ENCODE measurements at regions not wholly inside any gene's neighbourhood (a gene's known extent, or its start where the extent isn't known, plus 50 kb on each side); places are given as distances from the start of the nearest gene placed in this dataset.

DNA sequence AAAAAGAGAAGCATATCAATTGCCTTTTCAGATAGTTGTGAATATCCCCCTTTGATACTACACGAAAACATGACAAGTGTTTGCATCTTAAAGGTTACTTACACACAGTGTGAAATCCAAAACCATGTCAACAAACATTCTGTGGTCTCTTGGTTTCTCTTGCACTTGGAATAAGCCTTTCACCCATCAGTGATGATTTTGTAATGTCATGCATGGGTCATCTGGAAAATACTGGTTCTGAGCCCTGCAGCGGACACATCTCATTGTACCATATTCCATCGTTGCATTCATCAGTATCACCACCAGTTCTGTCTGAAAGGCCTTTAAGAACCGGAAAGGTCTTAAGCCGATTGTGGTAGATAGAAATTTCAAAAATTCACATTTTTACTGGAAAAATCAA lies 65.4 kb upstream of the SOX1 start:
- Histone ChIP-seq H4K5ac (ENCODE audit: insufficient read length, low read depth, low read length) (no peak overlapping the region), H2BK20ac (ENCODE audit: low read length) (no peak overlapping the region), H4K20me1 (replicated peaks in 1 of 2; ENCODE audit: control insufficient read depth in 1 of 2, insufficient read depth in 2 of 2, low read length in 2 of 2) (peaks cover 0 to 1% of the 10 kb centered on the region in 2 experiments), H3K4me3 (ENCODE audit: extremely low read depth in 1 of 4, insufficient read depth in 2 of 4, low read depth in 3 of 4, low read length in 4 of 4) (no peak overlapping the region), H3K9ac (replicated peaks in 1 of 4; ENCODE audit: extremely low read depth in 1 of 4, low read depth in 3 of 4, low read length in 3 of 4) (no peak overlapping the region), H3K4me2 (ENCODE audit: insufficient read depth in 1 of 2, low read depth in 2 of 2, low read length in 2 of 2) (no peak overlapping the region), H2AFZ (ENCODE audit: low read length) (no peak overlapping the region), H3K4ac (replicated peaks; ENCODE audit: insufficient read length, low read depth, low read length) (no peak overlapping the region), H2BK12ac (ENCODE audit: low read depth, low read length) (no peak overlapping the region), H4K8ac (ENCODE audit: extremely low read depth, insufficient read depth, low read length) (no peak overlapping the region), H3K79me2 (ENCODE audit: control insufficient read depth in 1 of 2, insufficient read depth in 2 of 2, low read length in 2 of 2) (no peaks in the 10 kb centered on the region), H3K23ac (ENCODE audit: insufficient read length) (no peak overlapping the region), H3K23me2 (ENCODE audit: low read depth, low read length) (peaks cover 4% of the 10 kb centered on the region; the same call in 1 of the 2 replicates), H2AK5ac (ENCODE audit: low read depth, low read length) (no peak overlapping the region), H2BK120ac (replicated peaks; ENCODE audit: low read depth, low read length) (no peak overlapping the region), H3K36me3 (ENCODE audit: control insufficient read depth in 2 of 4, insufficient read depth in 4 of 4, low read length in 3 of 4) (no peaks in the 10 kb centered on the region), H3K79me1 (ENCODE audit: low read depth, low read length) (no peaks in the 10 kb centered on the region), H3K4me1 (replicated peaks in 1 of 4; ENCODE audit: control insufficient read depth in 3 of 4, insufficient read depth in 4 of 4, low read length in 3 of 4) (no peaks in the 10 kb centered on the region), H2BK15ac (ENCODE audit: low read length) (no peak overlapping the region), H2BK5ac (ENCODE audit: low read depth, low read length) (no peak overlapping the region), H3K9me3 (ENCODE audit: insufficient read depth in 2 of 2, low read depth in 1 of 2, low read length in 1 of 2) (peaks cover 4 to 8% of the 10 kb centered on the region in 2 experiments; a peak in 2 of 4 replicates), H3K14ac (ENCODE audit: insufficient read length) (no peak overlapping the region), H3K27ac (ENCODE audit: low read depth, low read length) (no peak overlapping the region), H3K56ac (replicated peaks; ENCODE audit: insufficient read length, low read depth, low read length) (no peak overlapping the region), H3K18ac (ENCODE audit: extremely low read depth, low read length) (no peak overlapping the region), H3K27me3 (replicated peaks in 1 of 4; ENCODE audit: control insufficient read depth in 3 of 4, extremely low read depth in 1 of 4, insufficient read depth in 3 of 4, low read length in 3 of 4) (peaks cover 21 to 58% (median 48%) of the 10 kb centered on the region in 4 experiments), H4K91ac (replicated peaks; ENCODE audit: insufficient read length, low read length) (no peak overlapping the region)
- ChIA-PET POLR2A (ENCODE audit: partially characterized antibody) (no interaction called here), CTCF (ENCODE audit: partially characterized antibody) (no interaction called here)
- DNase-seq (ENCODE audit: low read depth in 1 of 2, low spot score in 2 of 2) = no peak
- no peak for TF ChIP-seq ZNF274 (IDR thresholded peaks at IDR 0.05; ENCODE audit: borderline replicate concordance, extremely low read depth, low read length)
- TF ChIP-seq CEBPB (IDR thresholded peaks at IDR 0.05; ENCODE audit: low read depth, low read length) = no peak
- TF ChIP-seq, protein P1, sequence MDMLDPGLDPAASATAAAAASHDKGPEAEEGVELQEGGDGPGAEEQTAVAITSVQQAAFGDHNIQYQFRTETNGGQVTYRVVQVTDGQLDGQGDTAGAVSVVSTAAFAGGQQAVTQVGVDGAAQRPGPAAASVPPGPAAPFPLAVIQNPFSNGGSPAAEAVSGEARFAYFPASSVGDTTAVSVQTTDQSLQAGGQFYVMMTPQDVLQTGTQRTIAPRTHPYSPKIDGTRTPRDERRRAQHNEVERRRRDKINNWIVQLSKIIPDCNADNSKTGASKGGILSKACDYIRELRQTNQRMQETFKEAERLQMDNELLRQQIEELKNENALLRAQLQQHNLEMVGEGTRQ (IDR thresholded peaks at IDR 0.05; ENCODE audit: low read length) = no peak
- no peak for TF ChIP-seq CHD2 (IDR thresholded peaks at IDR 0.05; ENCODE audit: low read length)
- TF ChIP-seq CREB1 (IDR thresholded peaks at IDR 0.05) = no peak
- no peak for TF ChIP-seq POU5F1 (IDR thresholded peaks at IDR 0.05; ENCODE audit: low read depth, low read length)
- TF ChIP-seq SUZ12 (IDR thresholded peaks at IDR 0.05; ENCODE audit: low read length) = no peak
- TF ChIP-seq JUND (IDR thresholded peaks at IDR 0.05; ENCODE audit: low read length) = no peak
- no peak for TF ChIP-seq RXRA (IDR thresholded peaks at IDR 0.05; ENCODE audit: insufficient read depth, low read depth, low read length)
- no peak for TF ChIP-seq EGR1 (IDR thresholded peaks at IDR 0.05; ENCODE audit: borderline replicate concordance, low read depth, low read length)
- FAIRE-seq = no peak
- WGBS, 2 experiments (ENCODE audit: extremely low coverage in 1 of 2, insufficient coverage in 1 of 2, insufficient read length in 1 of 2, insufficient replicate concordance in 2 of 2, low coverage in 1 of 2, low lambda C conversion rate in 2 of 2, missing lambda C conversion rate in 1 of 2) = 90% methylated on average over 5 of the region's 5 CpGs; no CpG with 5 or more reads in 1 of the 2 experiments
